Heart right ventricle (tissue), 16 donors: ENCODE measurements at regions not wholly inside any gene's neighbourhood (a gene's known extent, or its start where the extent isn't known, plus 50 kb on each side); places are given as distances from the start of the nearest gene placed in this dataset.
"Not testable (repeated sequence)": the region's sequence is repeated elsewhere in the genome, so short reads cannot be mapped to it uniquely, and the experiment has no call there.

Source experiments
- ATAC-seq, 8 donors: fragments of 200-7000 bp; cut with Tn5 transposase; one replicate each; pipeline ENCODE4 v1.9.1; 2020; ENCODE audit warnings: mild to moderate bottlenecking in 8 of 8, moderate library complexity in 8 of 8, moderate number of reproducible peaks in 1 of 8
- DNase-seq, 2 donors: peaks; one replicate each; pipeline ENCODE4 v3.0.0-alpha.2; 2020
- H3K27ac ChIP-seq, 10 donors: fragments of 200-600 bp; sonication (generic) in 2 of 10; one replicate each; pipeline versions ENCODE4 v1.5.0 to v1.8.0; 2020 to 2022; ENCODE audit warnings: mild to moderate bottlenecking in 3 of 10
- H3K27me3 ChIP-seq, 7 donors: fragments of 200-600 bp; one replicate each; pipeline ENCODE4 v1.8.0; 2021 to 2022; ENCODE audit warnings: mild to moderate bottlenecking in 2 of 7
- H3K36me3 ChIP-seq, 9 donors: fragments of 200-600 bp; sonication (generic) in 1 of 9; one replicate each; pipeline versions ENCODE4 v1.5.0 to v1.8.0; 2020 to 2022; ENCODE audit warnings: mild to moderate bottlenecking in 2 of 9
- H3K4me1 ChIP-seq, 9 donors: fragments of 200-600 bp; sonication (generic) in 1 of 9; one replicate each; pipeline versions ENCODE4 v1.5.0 to v1.8.0; 2020 to 2022; ENCODE audit warnings: mild to moderate bottlenecking in 4 of 9
- H3K4me3 ChIP-seq, 10 donors: fragments of 200-600 bp; sonication (generic) in 2 of 10; one replicate each; pipeline versions ENCODE4 v1.5.0 to v1.8.0; 2020 to 2022; ENCODE audit warnings: mild to moderate bottlenecking in 7 of 10, moderate library complexity in 2 of 10
- H3K9me3 ChIP-seq, 11 donors: fragments of 200-600 bp in 10 of 11; sonication (generic) in 2 of 11; one replicate each; pipeline versions ENCODE4 v1.5.0 to v1.8.0; 2013 to 2022; ENCODE audit warnings: mild to moderate bottlenecking in 2 of 11, control low read depth in 1 of 11, moderate library complexity in 1 of 11
- WGBS, 2 donors: extraction: QIAGEN DNeasy Blood & Tissue Kit; methylation state at CpG; one replicate each; pipeline ENCODE4 v1.1.7; 2013; ENCODE audit warnings: inconsistent platforms in 1 of 2; 5-methylcytosine and 5-hydroxymethylcytosine counted together
- intact Hi-C, 10 donors: fragments of 100-400 bp; cut with DNase I; formaldehyde crosslinking; loops; one replicate each; pipeline versions ENCODE4 v1.11.1 to v1.14.2; 2022
- donor health status: Arrhythmogenic right ventricular cardiomyopathy.
- donor health status: ischemic (EF 13 %, LVEDD 7.1; RV severe dilation, severe dysfunction).
- donor health status: healthy with polysubstance abuse.
- donor health status: DM: no; HTN: yes; CAD: no.
- donor health status: DM: no; HTN: no; CAD: no.
- donor health status: ischemic (EF 25% LVEDD 6.9; RV normal size, moderate dysfunction).
- donor health status: ischemic (EF 25% LVEDD 5.7; RV mildly dilated, moderate dysfunction).
- donor health status: healthy.
- donor health status: DM: yes; HTN: yes; CAD: no.
- donor health status: Ischemic cardiomyopathy.
- donor health status: ischemic (EF 35%, LVEDD 5.7; RV mildly dilated, moderate dysfunction).
- donor health status: nonischemic (EF 11% LVEDD 7.7; RV severe dilation, severe dysfunction).
- donor health status: DM: yes; HTN: yes; CAD: no.
- donor health status: PGD.
- donor health status: ischemic (EF 29% LVEDD 5.4; RV normal size, mild dysfunction).
- donor health status: nonischemic (EF 23%, LVEDD 6.1; RV moderate dilation, normal function).

DNA sequence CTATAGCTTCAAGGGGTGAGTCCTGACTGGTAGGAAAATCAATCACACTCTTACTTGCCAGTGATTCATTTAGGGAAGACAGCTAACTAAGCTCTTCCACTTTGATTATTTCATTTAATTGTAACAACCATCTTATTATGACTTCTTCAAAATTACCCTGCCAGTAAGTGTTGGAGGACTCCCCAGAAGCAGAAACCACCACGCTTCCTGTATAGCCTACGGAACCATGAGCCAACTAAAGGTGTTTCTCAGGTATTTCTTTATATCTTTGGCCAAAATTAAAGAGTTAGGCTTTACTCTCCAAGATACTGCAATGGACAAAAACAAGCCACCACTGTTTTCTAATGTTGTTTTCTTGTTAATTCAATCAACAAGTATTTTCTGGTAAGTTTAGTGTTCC is 61.0 kb downstream of the FOXD4L5 start:
- H3K4me3 ChIP-seq, H3K9me3 ChIP-seq, DNase-seq, H3K36me3 ChIP-seq, intact Hi-C loops, H3K27me3 ChIP-seq, H3K27ac ChIP-seq, H3K4me1 ChIP-seq, ATAC-seq: not testable (repeated sequence)
- 80 to 95% methylated on average over 2 of the region's 2 CpGs for WGBS, 2 donors

DNA sequence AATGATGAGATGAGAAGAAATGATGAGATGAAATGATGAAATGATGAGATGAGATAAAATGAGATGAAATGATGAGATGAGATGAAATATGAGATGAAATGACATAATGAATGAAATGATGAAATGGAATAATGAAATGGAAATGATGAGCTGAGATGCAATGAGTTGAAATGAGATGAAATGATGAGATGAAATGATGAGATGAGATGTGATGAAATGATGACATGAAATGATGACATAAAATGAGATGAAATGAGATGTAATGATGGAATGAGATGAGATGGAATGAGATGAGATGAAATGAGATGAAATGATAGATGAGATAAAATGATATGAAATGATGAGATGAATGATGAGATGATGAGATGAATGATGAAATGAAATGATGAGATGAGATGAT is 76.2 kb downstream of the FOXD4L5 start:
- H3K4me1 ChIP-seq, H3K9me3 ChIP-seq, H3K27me3 ChIP-seq, H3K36me3 ChIP-seq, H3K27ac ChIP-seq, H3K4me3 ChIP-seq, intact Hi-C loops, DNase-seq, ATAC-seq: not testable (repeated sequence)

- H3K4me3 ChIP-seq, intact Hi-C loops, H3K4me1 ChIP-seq, DNase-seq, H3K27ac ChIP-seq, H3K36me3 ChIP-seq, H3K27me3 ChIP-seq, H3K9me3 ChIP-seq, ATAC-seq: not testable (repeated sequence)
- no CpG with 5 or more reads among the region's 1 CpG for WGBS, 2 donors
These were observed 77.7 kb downstream of the FOXD4L5 start for GRCh38 chr9:65207273-65207672.

GRCh38 chr9:65205853-65206252 is 79.2 kb downstream of the FOXD4L5 start:
- ATAC-seq, H3K27ac ChIP-seq, intact Hi-C loops, H3K9me3 ChIP-seq, H3K4me1 ChIP-seq, H3K4me3 ChIP-seq, H3K27me3 ChIP-seq, H3K36me3 ChIP-seq, DNase-seq: not testable (repeated sequence)
- no CpG with 5 or more reads among the region's 1 CpG for WGBS, 2 donors

GRCh38 chr9:65195781-65196180 is 89.2 kb downstream of the FOXD4L5 start:
- ATAC-seq, H3K27ac ChIP-seq, intact Hi-C loops, H3K4me3 ChIP-seq, H3K4me1 ChIP-seq, H3K9me3 ChIP-seq, DNase-seq, H3K36me3 ChIP-seq, H3K27me3 ChIP-seq: not testable (repeated sequence)
- 82 to 95% methylated on average over 6 to 8 of the region's 65 CpGs for WGBS, 2 donors

GRCh38 chr9:65155937-65156336 is 129.1 kb downstream of the FOXD4L5 start:
- intact Hi-C loops, H3K4me3 ChIP-seq, H3K36me3 ChIP-seq, ATAC-seq, H3K9me3 ChIP-seq, H3K4me1 ChIP-seq, H3K27me3 ChIP-seq, H3K27ac ChIP-seq: not testable (repeated sequence)
- 47 to 59% methylated on average over 4 to 7 of the region's 9 CpGs for WGBS, 2 donors
- peak; percentile 0 to 50 for DNase-seq
